GM19023 (cell line): ENCODE measurements at regions not wholly inside any gene's neighbourhood (a gene's known extent, or its start where the extent isn't known, plus 50 kb on each side); places are given as distances from the start of the nearest gene placed in this dataset.
"Not testable (repeated sequence)": the region's sequence is repeated elsewhere in the genome, so short reads cannot be mapped to it uniquely, and the experiment has no call there.

Experiments
- ATAC-seq: cut with Tn5 transposase; IDR thresholded peaks from one replicate; pipeline ENCODE4 v1.9.1; 2021; ENCODE audit warnings: mild to moderate bottlenecking, moderate library complexity; ENCODE audit not compliant: unreplicated experiment

DNA sequence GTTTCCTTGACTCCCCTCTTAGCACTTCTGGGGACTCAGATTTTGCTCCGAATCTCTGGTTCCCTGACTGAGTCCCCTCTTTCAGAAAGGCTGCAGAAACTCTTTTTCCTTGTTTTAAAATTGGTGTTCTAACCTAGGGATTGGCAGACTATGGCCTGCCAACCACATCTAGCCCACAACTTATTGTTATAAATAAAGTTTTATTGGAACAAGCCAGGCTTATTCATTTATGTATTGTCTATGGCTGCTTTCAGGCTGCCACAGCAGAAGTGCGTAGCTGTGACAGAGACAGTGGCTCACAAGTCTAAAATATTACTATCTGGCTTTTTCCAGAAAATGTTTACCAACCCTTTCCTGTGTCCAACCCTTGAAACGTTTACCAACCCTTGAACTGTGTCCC is 81.7 kb downstream of the IER5 start:
- ATAC-seq: no peak

DNA sequence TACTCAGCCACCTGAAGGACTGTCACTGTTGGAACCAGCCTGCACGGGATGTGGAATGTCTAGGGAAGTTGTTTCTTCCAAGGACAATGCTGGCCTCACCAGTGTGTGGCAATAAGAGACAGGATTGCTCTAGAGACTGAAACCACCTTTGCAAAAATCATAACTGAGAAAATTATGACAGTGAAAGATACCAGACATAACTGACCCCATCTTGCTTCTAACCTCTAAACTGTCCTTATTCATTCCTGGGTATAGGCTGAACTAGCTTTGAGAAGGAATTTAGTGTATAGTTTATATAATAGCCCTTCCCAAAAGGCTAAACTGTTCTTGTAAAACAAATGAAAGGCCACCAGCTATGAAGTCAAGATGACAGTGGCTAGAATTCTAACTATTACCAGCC is 83.6 kb downstream of the IER5 start:
- no peak for ATAC-seq

DNA sequence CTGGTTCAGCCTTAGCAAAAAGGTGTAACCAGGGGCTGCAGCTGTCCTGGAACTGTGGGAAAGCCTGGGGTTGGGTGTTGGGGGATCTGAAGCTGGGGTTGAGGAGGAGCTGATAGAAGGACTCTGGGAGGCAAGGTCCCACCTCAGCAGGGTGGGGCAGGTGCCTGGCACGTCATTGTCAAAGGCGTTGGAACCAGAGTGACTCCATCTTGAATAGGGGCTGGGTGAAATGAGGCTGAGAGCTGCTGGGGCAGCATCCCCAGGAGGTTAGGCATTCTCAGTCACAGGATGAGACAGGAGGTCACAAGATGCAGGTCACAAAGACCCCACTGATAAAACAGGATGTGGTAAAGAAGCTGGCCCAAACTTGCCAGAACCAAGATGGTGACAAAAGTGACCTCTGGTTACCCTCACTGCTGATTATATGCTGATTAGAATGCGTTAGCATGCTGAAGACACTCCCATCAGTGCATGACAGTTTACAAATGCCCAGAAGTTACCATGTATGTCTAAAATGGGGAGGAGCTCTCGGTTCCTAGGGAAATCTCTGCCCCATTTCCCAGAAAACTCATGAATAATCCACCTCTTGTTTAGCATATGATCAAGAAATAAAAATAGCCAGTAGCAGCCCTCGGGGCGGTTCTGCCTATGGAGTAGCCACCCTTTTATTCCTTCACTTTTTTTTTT is 85.4 kb downstream of the IER5 start:
- ATAC-seq: no peak

DNA sequence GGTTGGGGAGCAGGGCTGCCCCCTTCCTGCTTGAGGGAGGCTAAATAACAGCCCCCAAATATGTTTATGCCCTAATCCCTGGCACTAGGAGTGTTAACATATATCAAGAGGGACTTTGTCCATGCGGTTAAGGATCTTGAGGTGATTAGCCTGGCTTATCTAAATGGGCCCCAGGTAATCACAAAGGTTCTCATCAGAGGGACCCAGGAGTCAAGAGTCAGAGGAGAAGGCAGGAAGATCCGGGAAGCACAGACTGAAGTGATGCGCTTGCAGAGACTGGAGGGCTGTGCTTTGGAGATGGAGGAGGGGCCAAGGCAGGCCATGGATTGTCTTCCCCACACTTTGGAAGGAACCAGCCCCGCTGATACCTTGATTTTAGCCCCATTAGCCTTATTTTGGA is 86.4 kb downstream of the IER5 start:
- ATAC-seq: no peak

DNA sequence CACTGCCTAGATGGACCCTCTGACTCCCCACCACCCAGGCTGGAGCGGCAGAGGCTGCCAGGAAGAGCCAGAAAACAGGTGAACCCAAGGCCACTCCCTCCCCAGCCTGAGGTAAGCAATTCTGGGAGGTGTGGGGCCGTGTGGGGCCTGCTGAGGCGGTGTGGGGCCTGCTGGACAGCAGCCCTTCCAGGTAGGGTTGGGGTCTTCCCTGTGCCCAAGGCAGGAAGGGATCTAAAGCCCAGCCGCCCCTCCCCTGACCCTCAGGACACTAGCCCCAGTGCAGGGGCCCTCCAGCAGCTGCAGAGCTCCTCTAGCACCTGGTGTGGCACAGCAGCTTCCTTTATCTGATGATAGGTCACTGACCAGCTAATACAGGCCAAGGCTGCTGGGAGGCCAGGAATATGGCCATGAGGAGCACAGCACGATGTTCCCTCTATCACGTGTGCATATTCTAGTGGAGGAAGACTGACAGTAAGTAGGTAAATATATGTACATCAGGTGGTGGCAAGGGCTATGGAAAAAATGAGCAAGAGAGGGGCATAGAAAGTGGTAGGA is 86.9 kb downstream of the IER5 start:
- ATAC-seq: no peak

DNA sequence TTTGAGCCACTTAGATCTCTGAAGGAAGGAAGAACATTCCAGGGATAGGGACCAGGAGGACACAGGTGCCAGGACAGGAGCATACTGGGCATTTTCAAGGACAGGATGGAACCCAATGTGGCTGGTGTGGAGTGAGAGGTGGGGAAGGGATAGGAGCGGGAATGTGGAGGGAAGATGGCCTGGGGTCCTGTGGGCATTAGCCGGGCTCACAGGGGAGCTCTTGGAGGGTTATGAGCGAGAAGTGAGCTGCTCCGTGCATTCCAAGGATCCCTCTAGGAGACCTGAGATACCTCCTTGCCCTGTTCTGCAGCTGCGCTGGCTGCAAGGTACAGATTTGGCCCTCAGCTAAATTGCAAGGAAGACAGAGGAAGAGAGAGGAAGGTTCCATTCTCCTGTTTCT is 87.5 kb downstream of the IER5 start:
- ATAC-seq: no peak

DNA sequence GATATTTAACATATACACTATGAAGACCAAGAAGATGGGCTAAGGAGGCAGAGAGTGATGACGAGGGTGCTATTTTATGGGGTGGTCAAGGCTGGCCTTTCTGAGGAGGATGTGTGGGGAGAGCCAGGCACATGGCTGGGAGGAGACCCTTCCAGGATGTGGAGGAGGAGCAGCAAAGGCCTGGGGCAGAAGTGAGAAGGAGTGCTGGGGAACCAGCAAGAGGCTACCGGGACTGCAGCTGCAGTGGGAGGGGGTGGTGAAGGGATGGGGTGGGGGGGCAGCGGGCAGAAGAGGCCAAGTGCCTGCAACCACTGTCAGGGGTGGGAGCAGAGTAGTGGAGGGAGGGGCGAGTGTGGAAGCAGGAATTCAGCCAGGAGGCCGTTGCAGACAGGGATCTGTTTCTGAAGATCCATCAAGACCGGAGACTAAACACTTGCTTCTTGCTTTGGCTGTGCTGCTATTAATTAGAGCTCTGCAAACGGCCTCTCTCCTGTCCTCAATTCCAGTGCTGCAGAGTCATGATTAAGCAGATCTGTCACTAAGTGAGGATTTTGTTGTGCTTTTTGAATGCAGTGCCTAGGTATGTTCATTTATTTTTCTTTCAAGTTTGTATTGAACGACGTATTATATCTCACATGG is 89.9 kb downstream of the IER5 start:
- no peak for ATAC-seq

DNA sequence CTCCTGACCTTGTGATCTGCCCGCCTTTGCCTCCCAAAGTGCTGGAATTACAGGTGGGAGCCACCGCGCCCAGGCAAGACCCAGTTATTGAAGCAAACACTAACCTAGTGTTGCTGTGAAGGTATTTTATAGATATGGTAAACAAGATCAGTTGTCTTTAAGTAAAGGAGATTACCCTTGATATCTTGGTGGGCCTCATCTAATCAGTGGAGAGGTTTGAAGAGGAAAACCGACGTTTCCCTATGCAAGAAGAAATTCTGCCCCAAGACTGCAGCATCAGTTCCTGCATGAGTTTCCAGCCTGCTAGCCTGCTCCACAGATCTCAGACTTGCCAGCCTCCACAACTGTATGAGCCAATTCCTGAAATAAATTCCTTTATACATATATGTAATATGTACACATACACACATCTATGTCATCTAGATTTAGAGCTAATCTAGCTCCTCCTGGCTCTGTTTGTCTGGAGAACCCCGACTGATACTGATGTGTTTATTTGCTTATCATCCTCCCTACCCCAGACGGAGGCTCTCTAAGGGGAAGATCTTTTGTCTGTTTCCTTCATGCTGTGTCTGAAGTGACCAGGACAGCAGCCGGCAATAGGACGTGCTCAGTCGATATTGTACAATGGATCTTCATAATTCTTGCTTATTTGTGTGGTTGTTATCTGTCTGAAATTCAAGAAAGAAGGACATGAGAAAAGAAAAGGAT is 90.9 kb downstream of the IER5 start:
- ATAC-seq: no peak

DNA sequence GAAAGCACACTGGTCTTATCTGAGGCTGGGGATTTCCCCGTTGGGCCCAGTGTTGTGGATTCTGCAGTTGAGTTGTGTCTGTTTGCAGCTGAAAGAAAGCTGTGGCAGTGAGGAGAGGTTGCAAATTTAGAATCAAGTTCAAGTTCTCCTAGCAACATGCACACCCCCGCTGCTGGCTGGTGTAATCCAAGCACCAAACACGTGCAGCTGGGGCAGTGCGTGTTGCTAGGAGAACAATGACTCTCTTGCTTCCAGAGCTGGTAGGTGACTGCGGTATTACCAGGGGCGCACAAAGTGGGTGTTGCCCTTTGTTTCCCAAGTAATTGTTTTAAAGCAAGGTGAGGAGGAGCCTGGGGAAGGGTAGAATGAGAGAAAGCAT is 91.5 kb downstream of the IER5 start:
- ATAC-seq: no peak

DNA sequence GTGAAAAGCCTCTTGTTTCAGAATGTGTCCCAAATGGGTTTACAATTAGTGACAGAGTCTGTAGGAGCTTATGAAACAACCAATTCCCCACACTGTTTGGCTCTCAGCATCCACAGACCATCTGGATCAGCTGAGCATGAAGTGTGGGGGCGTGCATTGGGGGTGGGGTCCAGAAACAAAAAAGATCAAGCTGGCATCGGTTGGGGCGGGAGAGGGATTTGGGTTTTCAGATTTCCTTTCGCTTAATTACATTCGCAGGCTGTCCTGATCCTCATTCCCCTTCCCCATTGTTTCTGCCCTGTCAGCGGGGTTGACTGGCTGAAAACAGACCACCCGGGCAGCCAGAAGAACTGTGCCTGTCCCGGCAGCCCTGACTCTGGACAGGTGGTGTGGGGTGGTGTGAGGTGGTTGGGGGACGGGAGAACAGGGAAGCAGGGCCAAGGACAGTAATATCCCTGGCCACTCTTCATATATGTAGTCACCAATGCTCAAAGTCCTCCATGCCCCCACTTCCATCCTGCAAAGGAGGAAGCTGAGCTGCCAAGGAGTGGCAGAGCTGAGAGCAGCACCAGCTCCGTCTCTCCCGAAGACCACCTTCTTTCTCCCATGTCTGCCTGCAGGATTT is 92.0 kb downstream of the IER5 start:
- ATAC-seq: no peak

DNA sequence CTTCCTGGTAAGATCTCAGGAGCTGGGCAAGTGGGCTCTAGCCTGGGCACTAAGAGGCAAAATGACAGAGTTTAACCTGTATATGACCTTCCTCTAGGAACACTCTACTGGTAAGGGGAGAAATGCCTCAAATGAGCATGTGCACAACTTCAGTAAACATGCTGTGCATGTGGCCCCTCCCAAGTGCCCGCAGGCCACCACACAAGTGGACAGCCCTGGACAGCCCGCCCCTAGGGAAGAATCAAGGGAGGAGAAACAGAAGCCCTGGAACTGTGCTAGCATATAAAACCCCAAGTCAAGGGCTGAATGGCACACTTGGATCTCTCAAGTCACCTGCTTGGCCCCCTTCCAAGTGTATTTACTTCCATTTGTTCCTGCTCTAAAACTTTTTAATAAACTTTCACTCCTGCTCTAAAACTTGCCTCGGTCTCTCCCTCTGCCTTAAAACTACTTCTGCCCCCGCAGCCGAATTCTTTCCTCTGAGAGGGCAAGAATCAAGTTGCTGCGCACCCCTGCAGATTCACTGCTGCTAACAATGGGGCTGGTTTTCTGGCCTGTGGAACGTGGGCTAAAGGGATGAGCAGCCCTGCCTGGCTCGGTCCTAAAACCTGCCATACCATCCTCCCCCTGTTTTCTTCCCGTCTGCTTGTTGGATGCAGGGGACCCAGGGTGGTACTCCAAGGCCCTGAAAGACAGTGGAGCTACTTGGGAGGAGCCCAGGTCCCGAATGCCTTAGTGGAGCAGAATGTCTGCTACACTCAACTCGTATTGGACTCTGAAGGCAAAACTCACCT is 93.5 kb downstream of the IER5 start:
- no peak for ATAC-seq

DNA sequence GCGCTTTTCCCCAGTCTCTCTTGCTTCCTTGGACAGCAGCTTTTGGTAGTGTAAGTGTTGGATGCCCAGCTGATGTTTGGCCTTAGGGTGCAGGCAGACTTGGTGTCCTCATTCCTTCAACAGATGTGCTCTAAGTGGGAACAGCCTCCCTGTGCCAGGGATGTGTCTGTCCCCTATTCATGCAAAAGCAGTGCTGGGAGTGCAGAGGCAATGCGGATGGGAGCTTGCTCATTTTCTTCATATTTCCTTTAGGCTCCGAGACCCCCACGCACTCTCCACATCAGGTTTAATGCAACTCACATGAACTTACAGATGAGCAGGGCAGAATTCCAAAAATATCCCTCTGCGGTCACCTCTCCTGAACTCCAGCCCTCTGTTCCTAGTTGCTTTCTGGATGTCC is 96.1 kb downstream of the IER5 start:
- no peak for ATAC-seq

DNA sequence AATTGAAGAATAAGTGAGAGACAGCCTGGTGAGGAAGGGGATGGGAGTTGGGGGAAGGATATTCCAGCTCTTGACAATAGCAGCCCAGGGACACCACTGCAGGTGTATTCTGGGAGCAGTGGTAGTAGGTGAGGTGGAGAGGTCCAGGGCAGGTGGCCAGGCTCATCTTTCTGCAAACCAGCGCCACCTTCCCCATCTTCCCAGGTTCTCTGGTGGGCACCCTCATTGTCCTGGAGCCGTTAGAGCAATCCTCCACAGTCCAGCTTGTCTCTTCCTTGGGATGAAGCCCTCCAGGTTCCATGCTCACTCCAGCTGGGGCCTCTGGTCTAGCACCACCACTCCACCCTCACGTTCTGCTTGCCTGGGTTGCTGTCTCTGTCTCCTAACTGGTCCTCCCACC is 97.0 kb downstream of the IER5 start:
- ATAC-seq: no peak

DNA sequence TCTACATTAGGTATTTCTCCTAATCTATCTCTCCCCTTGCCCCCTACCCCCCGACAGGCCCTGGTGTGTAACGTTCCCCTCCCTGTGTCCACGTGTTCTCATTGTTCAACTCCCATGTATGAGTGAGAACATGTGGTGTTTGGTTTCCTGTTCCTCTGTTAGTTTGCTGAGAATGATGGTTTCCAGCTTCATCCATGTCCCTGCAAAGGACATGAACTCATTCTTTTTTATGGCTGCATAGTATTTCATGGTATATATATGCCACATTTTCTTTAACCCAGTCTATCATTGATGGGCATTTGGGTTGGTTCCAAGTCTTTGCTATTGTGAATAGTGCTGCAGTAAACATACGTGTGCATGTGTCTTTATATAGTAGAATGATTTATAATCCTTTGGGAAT is 97.6 kb downstream of the IER5 start:
- ATAC-seq: not testable (repeated sequence)

DNA sequence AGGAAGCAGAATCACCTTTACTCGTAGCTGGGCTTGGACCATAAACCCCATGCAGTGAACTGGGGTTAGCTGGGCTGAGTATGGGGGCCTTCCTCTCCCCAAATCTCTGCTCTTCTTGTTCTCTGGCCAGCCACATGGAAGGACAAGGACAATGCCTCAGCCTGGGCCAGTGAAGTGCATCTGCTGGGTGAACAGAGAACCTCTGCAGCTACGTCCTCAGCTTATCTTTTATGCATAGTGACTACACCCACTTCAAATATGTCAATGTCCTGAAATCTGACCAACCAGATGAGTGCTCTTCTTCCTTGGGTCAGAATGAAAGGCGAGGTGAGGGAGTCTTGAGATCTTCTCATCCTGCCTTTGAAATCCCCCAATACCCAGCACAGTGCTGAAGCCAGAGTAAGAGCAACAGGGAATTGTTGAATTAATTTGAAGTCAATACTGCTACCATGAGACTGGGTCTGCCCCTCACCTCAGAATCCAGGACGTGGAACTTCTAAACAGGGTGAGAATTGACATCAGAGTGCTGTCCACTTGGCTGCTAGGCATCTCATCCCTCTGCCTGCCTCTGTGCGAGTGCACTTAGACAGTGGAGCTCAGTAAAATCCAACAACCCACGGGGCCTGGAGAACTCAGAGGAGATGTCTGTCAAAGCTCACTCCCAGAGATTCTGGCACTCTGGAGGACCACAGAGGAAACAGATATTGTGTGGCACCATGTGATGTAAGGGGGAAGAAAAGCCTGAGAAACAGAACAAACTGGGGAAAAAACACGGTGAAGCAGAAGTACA is 99.0 kb downstream of the IER5 start:
- no peak for ATAC-seq

DNA sequence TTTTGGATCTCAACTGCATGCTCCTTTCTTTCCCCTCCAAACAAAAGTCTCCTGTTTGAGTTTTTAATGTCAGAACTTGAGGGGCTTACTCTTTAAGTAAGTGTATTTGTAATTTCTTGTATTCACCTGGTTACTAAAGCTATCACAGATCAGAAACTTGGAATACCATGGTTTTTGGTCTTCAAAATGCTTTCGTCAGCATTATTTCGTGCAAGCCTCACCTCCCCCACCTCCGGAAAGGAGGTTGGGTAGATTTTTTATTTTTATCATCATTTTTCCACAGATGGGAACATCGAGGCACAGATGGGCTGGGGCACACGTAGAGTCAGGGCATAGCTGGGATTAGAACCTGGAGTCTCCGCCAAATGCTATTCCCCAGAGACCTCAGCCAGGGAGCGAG is 100.7 kb downstream of the IER5 start:
- ATAC-seq: no peak

DNA sequence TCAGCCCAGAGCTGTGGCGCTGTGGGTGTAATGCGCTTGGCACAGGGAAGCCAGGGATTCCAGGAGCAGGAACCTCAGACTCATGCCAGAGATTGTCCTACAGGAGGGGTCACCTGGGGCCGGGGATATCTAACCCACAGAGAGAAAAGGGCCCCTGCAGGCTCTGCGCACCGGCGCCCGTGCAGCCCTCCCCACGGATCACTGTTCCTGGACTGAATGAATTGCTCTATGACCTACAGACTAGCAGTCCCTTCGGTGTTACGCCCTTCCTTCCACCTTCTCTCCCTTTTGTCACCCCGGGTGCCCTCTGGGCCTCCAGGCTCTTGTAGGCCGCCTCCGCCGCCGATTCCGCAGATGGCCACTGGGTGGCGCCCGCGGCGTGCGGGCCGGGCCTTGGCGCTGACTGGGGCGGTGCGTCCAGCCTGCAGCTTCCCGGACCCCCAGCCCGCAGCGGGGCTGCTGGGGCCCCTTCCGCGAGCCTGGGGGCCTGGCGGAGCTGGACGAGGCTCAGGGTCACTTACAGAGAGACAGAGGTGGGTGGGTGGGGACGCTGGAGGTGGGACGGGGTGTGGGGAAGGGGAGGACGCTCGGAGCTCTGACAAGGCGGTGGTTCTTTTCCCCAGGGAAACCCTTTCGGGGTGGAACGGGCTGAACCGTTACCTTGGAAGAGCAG is 101.3 kb downstream of the IER5 start:
- peak; percentile 66 for ATAC-seq

DNA sequence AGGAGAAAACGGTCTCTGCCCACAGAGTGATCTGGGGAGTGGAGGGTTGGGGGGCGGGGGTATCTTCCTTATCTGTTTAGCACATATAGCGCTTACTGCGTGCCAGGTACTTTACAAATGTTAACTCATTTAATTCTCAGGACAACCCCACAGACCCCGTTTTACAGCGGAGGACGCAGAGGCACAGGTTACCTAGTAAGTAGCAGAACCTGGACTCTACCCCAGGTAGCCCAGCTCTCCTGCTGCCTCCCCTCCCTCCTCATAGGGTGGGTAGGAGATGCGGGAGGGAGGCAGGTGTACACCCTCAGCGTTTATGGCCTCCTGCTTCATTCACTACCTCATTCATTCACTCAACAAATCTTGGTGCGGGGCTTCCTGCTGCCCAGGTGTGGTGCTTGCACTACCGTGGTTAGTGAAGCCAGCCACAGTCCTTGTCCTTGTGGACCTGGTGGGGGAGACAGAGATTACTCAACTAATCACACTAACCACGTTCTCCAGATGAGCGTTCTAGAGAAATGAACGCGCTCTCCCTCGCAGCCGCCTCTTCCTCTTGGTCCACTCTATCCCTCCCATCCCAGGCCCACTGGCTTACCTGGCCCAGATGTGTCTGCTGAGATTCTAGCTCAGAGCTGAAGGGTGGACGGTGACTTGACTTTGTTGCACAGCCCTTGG is 102.0 kb downstream of the IER5 start:
- ATAC-seq: no peak

DNA sequence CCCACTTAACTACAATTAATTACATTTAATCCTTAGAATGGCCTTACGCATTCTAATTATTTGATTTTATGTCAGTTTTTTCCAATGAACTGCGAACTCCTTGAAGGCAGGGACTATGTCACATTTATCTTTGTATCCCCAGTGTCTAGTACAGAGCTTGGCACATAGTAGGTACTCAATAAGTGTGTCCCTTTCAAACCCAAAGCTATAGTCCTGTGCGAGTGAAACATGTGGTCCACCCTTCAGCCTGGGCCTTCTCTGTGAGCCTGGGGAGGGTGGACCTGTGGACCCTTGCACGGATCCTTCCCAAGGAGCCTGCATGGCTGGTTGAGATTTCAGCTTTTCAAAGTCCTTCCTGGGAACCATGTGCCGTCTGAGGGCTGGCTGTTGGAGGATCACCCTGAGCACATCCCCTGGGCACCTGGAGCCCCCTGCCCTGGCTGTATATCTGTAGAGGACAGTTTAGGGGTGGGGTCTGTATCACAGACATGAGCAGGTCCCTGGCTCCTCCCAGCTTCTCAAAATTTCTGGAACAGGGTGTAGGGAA is 103.1 kb downstream of the IER5 start:
- ATAC-seq: no peak
